ENCODE measurements at regions not wholly inside any gene's neighbourhood (a gene's known extent, or its start where the extent isn't known, plus 50 kb on each side); places are given as distances from the start of the nearest gene placed in this dataset.

DNA sequence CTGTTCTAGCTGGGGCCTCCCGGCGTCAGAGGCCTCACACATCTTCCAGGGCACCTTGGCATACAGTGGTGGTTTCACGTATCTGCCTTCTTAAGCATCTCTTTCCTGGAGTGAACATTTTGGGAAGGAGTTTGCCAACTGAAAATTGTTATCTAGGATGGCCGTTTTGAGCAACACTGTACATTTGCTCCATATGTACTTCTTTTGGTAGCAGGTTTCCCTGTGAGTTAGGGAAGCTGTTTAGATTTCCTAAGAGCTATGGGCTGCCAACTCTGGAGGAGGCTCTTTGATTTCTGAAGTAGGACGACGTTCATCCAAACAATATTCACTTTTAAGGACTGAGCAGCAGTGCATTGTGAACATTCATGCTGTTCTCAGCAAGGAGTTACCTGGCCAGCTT lies 665.9 kb downstream of the SQOR start:
- Histone ChIP-seq H3K9ac (ENCODE audit: low read length) (no peak overlapping the region), H3K4me2 (replicated peaks; ENCODE audit: low read depth, low read length, poor library complexity, severe bottlenecking) (no peak overlapping the region), H2AFZ (ENCODE audit: insufficient read depth, low read depth, low read length, poor library complexity, severe bottlenecking) (no peak overlapping the region), H4K20me1 (ENCODE audit: control insufficient read depth, insufficient read depth, low read length, poor library complexity, severe bottlenecking) (no peaks in the 10 kb centered on the region), H3K27ac (ENCODE audit: low read length in 2 of 2) (no peak overlapping the region), H3K36me3 (replicated peaks in 1 of 2; ENCODE audit: control extremely low read depth in 1 of 2, control insufficient read depth in 1 of 2, extremely low read depth in 1 of 2, insufficient read depth in 2 of 2, low read length in 1 of 2) (no peaks in the 10 kb centered on the region), H3K79me2 (ENCODE audit: control insufficient read depth, insufficient read depth, low read length) (no peaks in the 10 kb centered on the region), H3K9me3 (ENCODE audit: control extremely low read depth in 1 of 3, control insufficient read depth in 2 of 3, insufficient read depth in 1 of 3, low read length in 2 of 3) (peaks cover 0 to 3% (median 0%) of the 10 kb centered on the region in 3 donors), H3K4me1 (ENCODE audit: control insufficient read depth in 2 of 2, insufficient read depth in 2 of 2, low read length in 2 of 2) (no peaks in the 10 kb centered on the region), H3K27me3 (replicated peaks in 1 of 4; ENCODE audit: control extremely low read depth in 1 of 4, control insufficient read depth in 3 of 4, insufficient read depth in 4 of 4, low read length in 3 of 4) (no peaks in the 10 kb centered on the region), H3K4me3 (ENCODE audit: control extremely low read depth in 1 of 5, extremely low read depth in 1 of 5, insufficient read depth in 1 of 5, low read depth in 2 of 5, low read length in 4 of 5) (no peak overlapping the region)
- no peak for ATAC-seq (ENCODE audit: low read depth)
- intact Hi-C loops (cut with micrococcal nuclease), result no loop called here
- H3K4me1 Mint-ChIP-seq, result peaks cover 6% of the 10 kb centered on the region
- no peaks in the 10 kb centered on the region for H3K9me3 Mint-ChIP-seq (ENCODE audit: insufficient read depth)
- H3K27ac Mint-ChIP-seq, result no peak overlapping the region
- DNase-seq, result no peak
- TF ChIP-seq, protein P1, sequence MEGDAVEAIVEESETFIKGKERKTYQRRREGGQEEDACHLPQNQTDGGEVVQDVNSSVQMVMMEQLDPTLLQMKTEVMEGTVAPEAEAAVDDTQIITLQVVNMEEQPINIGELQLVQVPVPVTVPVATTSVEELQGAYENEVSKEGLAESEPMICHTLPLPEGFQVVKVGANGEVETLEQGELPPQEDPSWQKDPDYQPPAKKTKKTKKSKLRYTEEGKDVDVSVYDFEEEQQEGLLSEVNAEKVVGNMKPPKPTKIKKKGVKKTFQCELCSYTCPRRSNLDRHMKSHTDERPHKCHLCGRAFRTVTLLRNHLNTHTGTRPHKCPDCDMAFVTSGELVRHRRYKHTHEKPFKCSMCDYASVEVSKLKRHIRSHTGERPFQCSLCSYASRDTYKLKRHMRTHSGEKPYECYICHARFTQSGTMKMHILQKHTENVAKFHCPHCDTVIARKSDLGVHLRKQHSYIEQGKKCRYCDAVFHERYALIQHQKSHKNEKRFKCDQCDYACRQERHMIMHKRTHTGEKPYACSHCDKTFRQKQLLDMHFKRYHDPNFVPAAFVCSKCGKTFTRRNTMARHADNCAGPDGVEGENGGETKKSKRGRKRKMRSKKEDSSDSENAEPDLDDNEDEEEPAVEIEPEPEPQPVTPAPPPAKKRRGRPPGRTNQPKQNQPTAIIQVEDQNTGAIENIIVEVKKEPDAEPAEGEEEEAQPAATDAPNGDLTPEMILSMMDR (IDR thresholded peaks at IDR 0.05), result no peak
- no peak for TF ChIP-seq EZH2 (IDR thresholded peaks at IDR 0.05; ENCODE audit: borderline replicate concordance, insufficient read depth, low read depth, low read length, poor library complexity, severe bottlenecking)
- H3K4me3 Mint-ChIP-seq, result no peak overlapping the region
- no peaks in the 10 kb centered on the region for H3K27me3 Mint-ChIP-seq
- POLR2A ChIA-PET, result no interaction called here
- WGBS (ENCODE audit: insufficient coverage), result 92% methylated on average over 2 of the region's 6 CpGs
- CTCF ChIA-PET, result interaction anchor here (2.9 kb wide), 1 partner anchor 11 kb away, joined by 10 read pairs; no protein-coding TSS in a partner anchor

DNA sequence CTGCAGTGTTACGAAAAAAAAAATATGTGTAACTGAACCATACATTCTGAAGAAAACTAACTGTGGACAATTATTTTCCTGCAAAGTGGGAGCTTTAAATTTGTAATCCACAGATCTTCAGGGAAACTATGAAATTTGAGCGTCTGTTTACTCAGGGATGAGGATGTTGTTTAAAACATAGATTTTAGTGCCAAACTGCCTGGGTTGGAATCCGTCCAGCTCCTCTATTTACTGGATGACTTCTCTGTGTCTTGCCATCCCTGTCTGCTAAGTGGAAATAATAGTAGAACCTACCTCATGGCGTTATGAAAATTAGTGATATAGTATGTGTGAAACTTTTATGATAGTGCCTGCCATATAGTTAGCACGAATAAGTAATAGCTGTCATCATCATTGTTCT lies 666.5 kb downstream of the SQOR start:
- no peaks in the 10 kb centered on the region for H3K27me3 ChIP-seq (replicated peaks in 1 of 4; ENCODE audit: control extremely low read depth in 1 of 4, control insufficient read depth in 3 of 4, insufficient read depth in 4 of 4, low read length in 3 of 4)
- Mint-ChIP-seq H3K27me3 (no peaks in the 10 kb centered on the region), H3K27ac (no peak overlapping the region), H3K9me3 (ENCODE audit: insufficient read depth) (no peaks in the 10 kb centered on the region), H3K4me3 (no peak overlapping the region), H3K4me1 (peaks cover 6% of the 10 kb centered on the region)
- H4K20me1 ChIP-seq (ENCODE audit: control insufficient read depth, insufficient read depth, low read length, poor library complexity, severe bottlenecking), result no peaks in the 10 kb centered on the region
- H3K4me2 ChIP-seq (replicated peaks; ENCODE audit: low read depth, low read length, poor library complexity, severe bottlenecking), result no peak overlapping the region
- ChIA-PET CTCF (interaction anchor here (2.9 kb wide), 1 partner anchor 11 kb away, joined by 10 read pairs; no protein-coding TSS in a partner anchor), POLR2A (no interaction called here)
- intact Hi-C loops (cut with micrococcal nuclease), result no loop called here
- DNase-seq, result no peak
- H3K9ac ChIP-seq (ENCODE audit: low read length), result no peak overlapping the region
- no CpG with 5 or more reads among the region's 5 CpGs for WGBS (ENCODE audit: insufficient coverage)
- H3K4me1 ChIP-seq (ENCODE audit: control insufficient read depth in 2 of 2, insufficient read depth in 2 of 2, low read length in 2 of 2), result no peaks in the 10 kb centered on the region
- peaks cover 0 to 1% (median 0%) of the 10 kb centered on the region in 3 donors for H3K9me3 ChIP-seq (ENCODE audit: control extremely low read depth in 1 of 3, control insufficient read depth in 2 of 3, insufficient read depth in 1 of 3, low read length in 2 of 3)
- no peaks in the 10 kb centered on the region for H3K36me3 ChIP-seq (replicated peaks in 1 of 2; ENCODE audit: control extremely low read depth in 1 of 2, control insufficient read depth in 1 of 2, extremely low read depth in 1 of 2, insufficient read depth in 2 of 2, low read length in 1 of 2)
- H3K79me2 ChIP-seq (ENCODE audit: control insufficient read depth, insufficient read depth, low read length), result no peaks in the 10 kb centered on the region
- no peak overlapping the region for H2AFZ ChIP-seq (ENCODE audit: insufficient read depth, low read depth, low read length, poor library complexity, severe bottlenecking)
- ATAC-seq (ENCODE audit: low read depth), result no peak
- TF ChIP-seq EZH2 (IDR thresholded peaks at IDR 0.05; ENCODE audit: borderline replicate concordance, insufficient read depth, low read depth, low read length, poor library complexity, severe bottlenecking), result no peak
- TF ChIP-seq, protein P1 (IDR thresholded peaks at IDR 0.05), result no peak
- H3K4me3 ChIP-seq (ENCODE audit: control extremely low read depth in 1 of 5, extremely low read depth in 1 of 5, insufficient read depth in 1 of 5, low read depth in 2 of 5, low read length in 4 of 5), result no peak overlapping the region
- no peak overlapping the region for H3K27ac ChIP-seq (ENCODE audit: low read length in 2 of 2)

All from B cell (primary cell).